SU-DHL-6 (cell line): ENCODE measurements at regions not wholly inside any gene's neighbourhood (a gene's known extent, or its start where the extent isn't known, plus 50 kb on each side); places are given as distances from the start of the nearest gene placed in this dataset.

Source experiments
- H2AFZ ChIP-seq: fragments of 200-600 bp; sonication (generic); 2 replicates; pipeline ENCODE4 v1.6.1; 2014; ENCODE audit warnings: low read depth, mild to moderate bottlenecking, moderate library complexity, mixed read lengths, antibody characterized with exemption, low read length; ENCODE audit not compliant: severe bottlenecking
- H3F3A ChIP-seq: fragments of 200-600 bp; shearing (Covaris generic); 2 replicates; pipeline ENCODE4 v1.6.0; 2016; ENCODE audit warnings: antibody characterized with exemption, mild to moderate bottlenecking; ENCODE audit not compliant: insufficient read depth
- H3K27ac ChIP-seq: fragments of 200-600 bp; sonication (generic); 2 replicates; pipeline ENCODE4 v1.5.1; 2016; ENCODE audit warnings: low read depth, mild to moderate bottlenecking, low read length, moderate library complexity, mixed read lengths
- H3K27me3 ChIP-seq: fragments of 200-600 bp; sonication (generic), shearing (Covaris generic); 2 replicates; pipeline ENCODE4 v1.6.0; 2014; ENCODE audit warnings: mild to moderate bottlenecking, low read length
- H3K36me3 ChIP-seq: fragments of 200-600 bp; sonication (generic); 2 replicates; pipeline ENCODE4 v1.6.1; 2014; ENCODE audit warnings: mild to moderate bottlenecking, low read length, mixed read lengths
- H3K4me2 ChIP-seq: fragments of 300-600, 200-600 bp; shearing (Covaris generic), sonication (generic); 2 replicates; pipeline ENCODE4 v1.6.0; 2014; ENCODE audit warnings: low read length, low read depth, mild to moderate bottlenecking; ENCODE audit not compliant: poor library complexity, severe bottlenecking
- H3K4me3 ChIP-seq: fragments of 200-600 bp; sonication (generic); 2 replicates; pipeline ENCODE4 v1.5.1; 2014; ENCODE audit warnings: antibody characterized with exemption, low read length, mild to moderate bottlenecking, mixed read lengths; ENCODE audit not compliant: insufficient read depth, poor library complexity, severe bottlenecking
- H3K79me2 ChIP-seq: fragments of 200-600 bp; sonication (generic); 2 replicates; pipeline ENCODE4 v1.6.1; 2014; ENCODE audit warnings: mild to moderate bottlenecking, low read length, moderate library complexity; ENCODE audit not compliant: insufficient read depth
- H3K9ac ChIP-seq: fragments of 200-600 bp; sonication (generic); 2 replicates; pipeline ENCODE4 v1.7.0; 2014; ENCODE audit warnings: mild to moderate bottlenecking, low read length
- H3K9me2 ChIP-seq: fragments of 200-600 bp; sonication (generic); replicated peaks from 2 replicates; pipeline ENCODE4 v1.6.1; 2014; ENCODE audit warnings: low read length; ENCODE audit not compliant: insufficient read depth
- H3K9me3 ChIP-seq: fragments of 200-600 bp; sonication (generic); 2 replicates; pipeline ENCODE4 v1.6.1; 2014; ENCODE audit warnings: low read length, mixed read lengths; ENCODE audit not compliant: insufficient read depth
- H4K20me1 ChIP-seq: fragments of 200-600 bp; sonication (generic); 2 replicates; pipeline ENCODE4 v1.6.1; 2014; ENCODE audit warnings: low read depth, mild to moderate bottlenecking, antibody characterized with exemption, low read length, moderate library complexity, mixed read lengths
- CTCF ChIP-seq: fragments of 200-600 bp; sonication (generic); IDR thresholded peaks from one replicate; pipeline ENCODE4 v1.5.1; 2017; ENCODE audit warnings: antibody characterized with exemption, mild to moderate bottlenecking, low read length, moderate library complexity; ENCODE audit not compliant: insufficient read depth, poor library complexity, severe bottlenecking
- EZH2phosphoT487 ChIP-seq: fragments of 200-600 bp; sonication (generic), shearing (Covaris generic); conservative IDR thresholded peaks from 2 replicates; pipeline ENCODE4 v1.6.1; 2018; ENCODE audit warnings: mild to moderate bottlenecking, antibody characterized with exemption, low read length, moderate library complexity, mixed read lengths

GRCh38 chr5:30194595-30194994 is 998.9 kb upstream of the CDH6 start:
- H3K36me3 ChIP-seq, result no peaks in the 10 kb centered on the region
- no peak overlapping the region for H2AFZ ChIP-seq
- H3K9ac ChIP-seq, result no peak overlapping the region
- no peak overlapping the region for H3K4me3 ChIP-seq
- H4K20me1 ChIP-seq, result no peaks in the 10 kb centered on the region
- H3K9me3 ChIP-seq, result no peaks in the 10 kb centered on the region
- no peaks in the 10 kb centered on the region for H3F3A ChIP-seq
- TF ChIP-seq CTCF, result no peak
- no peak for TF ChIP-seq EZH2phosphoT487
- H3K79me2 ChIP-seq, result no peaks in the 10 kb centered on the region
- no peak overlapping the region for H3K27ac ChIP-seq
- no peaks in the 10 kb centered on the region; the same call in 1 of the 2 replicates for H3K9me2 ChIP-seq
- no peaks in the 10 kb centered on the region for H3K27me3 ChIP-seq
- H3K4me2 ChIP-seq, result no peak overlapping the region

GRCh38 chr5:30183795-30184194 is 1009.7 kb upstream of the CDH6 start:
- H3K36me3 ChIP-seq, result no peaks in the 10 kb centered on the region
- no peaks in the 10 kb centered on the region for H3K79me2 ChIP-seq
- H3F3A ChIP-seq, result no peaks in the 10 kb centered on the region
- H4K20me1 ChIP-seq, result no peaks in the 10 kb centered on the region
- H3K9me3 ChIP-seq, result no peaks in the 10 kb centered on the region
- no peak overlapping the region for H3K4me2 ChIP-seq
- no peaks in the 10 kb centered on the region for H3K27me3 ChIP-seq
- no peak overlapping the region for H3K4me3 ChIP-seq
- no peaks in the 10 kb centered on the region for H3K9me2 ChIP-seq
- no peak for TF ChIP-seq CTCF
- no peak for TF ChIP-seq EZH2phosphoT487
- no peak overlapping the region for H3K9ac ChIP-seq
- H3K27ac ChIP-seq, result no peak overlapping the region
- no peak overlapping the region for H2AFZ ChIP-seq

- Histone ChIP-seq H2AFZ (no peak overlapping the region), H3K9me3 (no peaks in the 10 kb centered on the region), H3K36me3 (no peaks in the 10 kb centered on the region), H3K27me3 (no peaks in the 10 kb centered on the region), H3K9ac (no peak overlapping the region), H3K4me3 (no peak overlapping the region), H3K9me2 (no peaks in the 10 kb centered on the region; the same call in 1 of the 2 replicates), H3F3A (no peaks in the 10 kb centered on the region), H4K20me1 (no peaks in the 10 kb centered on the region), H3K27ac (no peak overlapping the region), H3K4me2 (no peak overlapping the region), H3K79me2 (no peaks in the 10 kb centered on the region)
- TF ChIP-seq CTCF, result no peak
- TF ChIP-seq EZH2phosphoT487, result no peak
These were observed 1037.3 kb upstream of the CDH6 start for GRCh38 chr5:30156156-30156555.

GRCh38 chr5:30152431-30152830 is 1041.1 kb upstream of the CDH6 start:
- no peaks in the 10 kb centered on the region for H3K27me3 ChIP-seq
- H2AFZ ChIP-seq, result no peak overlapping the region
- no peaks in the 10 kb centered on the region for H3K79me2 ChIP-seq
- H3K4me3 ChIP-seq, result no peak overlapping the region
- no peak overlapping the region for H3K4me2 ChIP-seq
- no peak overlapping the region for H3K9ac ChIP-seq
- H3K9me3 ChIP-seq, result no peaks in the 10 kb centered on the region
- H3K36me3 ChIP-seq, result no peaks in the 10 kb centered on the region
- H3K27ac ChIP-seq, result no peak overlapping the region
- no peaks in the 10 kb centered on the region; the same call in 1 of the 2 replicates for H3K9me2 ChIP-seq
- TF ChIP-seq EZH2phosphoT487, result no peak
- TF ChIP-seq CTCF, result no peak
- no peaks in the 10 kb centered on the region for H4K20me1 ChIP-seq
- no peaks in the 10 kb centered on the region for H3F3A ChIP-seq
